GM23248 (cell line): ENCODE measurements at regions not wholly inside any gene's neighbourhood (a gene's known extent, or its start where the extent isn't known, plus 50 kb on each side); places are given as distances from the start of the nearest gene placed in this dataset.

Source experiments
- EZH2 ChIP-seq: fragments of 200-600 bp; sonication (generic); IDR thresholded peaks from 2 replicates; pipeline ENCODE4 v1.6.1; 2018; ENCODE audit warnings: antibody characterized with exemption, mild to moderate bottlenecking; ENCODE audit not compliant: insufficient read depth, poor library complexity, severe bottlenecking
- EZH2phosphoT487 ChIP-seq: fragments of 200-600 bp; sonication (generic); IDR thresholded peaks from 2 replicates; pipeline ENCODE4 v1.6.1; 2018; ENCODE audit warnings: antibody characterized with exemption, moderate library complexity, mild to moderate bottlenecking, low read depth; ENCODE audit not compliant: insufficient read depth

DNA sequence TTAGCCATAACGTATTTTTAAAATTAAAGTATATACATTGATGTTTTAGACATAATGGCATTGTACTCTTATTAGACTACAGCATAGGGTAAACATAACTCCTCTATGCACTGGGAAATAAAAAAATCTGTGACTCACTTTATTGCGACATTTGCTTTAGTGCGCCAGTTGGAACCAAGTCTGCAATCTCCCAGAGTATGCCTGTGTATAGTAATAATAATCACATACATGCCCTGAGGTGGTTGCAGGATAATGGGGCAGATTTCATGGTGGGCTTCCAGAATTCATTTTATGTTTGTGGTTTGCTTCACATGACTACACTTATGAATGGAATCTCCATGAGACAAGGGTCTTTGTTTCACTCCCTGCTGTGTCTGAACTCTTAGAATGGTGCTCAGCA, 66.9 kb upstream of the N4BP1 start:
- TF ChIP-seq EZH2 (no peak), EZH2phosphoT487 (no peak)
